MCF 10A (cell line): ENCODE measurements at regions not wholly inside any gene's neighbourhood (a gene's known extent, or its start where the extent isn't known, plus 50 kb on each side); places are given as distances from the start of the nearest gene placed in this dataset.
A peak's percentile ranks its signal among the peaks of the same experiment; 100 is the strongest.
"Not testable (repeated sequence)": the region's sequence is repeated elsewhere in the genome, so short reads cannot be mapped to it uniquely, and the experiment has no call there.

Experiments
- BruUV-seq: library from RNA; stranded (reverse); fragments of 400-500 nt; replicated peaks from 2 replicates; lab custom pipeline; 2021; lab: Mats Ljungman, UMichigan
- CTCF ChIA-PET: fragments of 300-600 bp; sonication (Branson Sonifier 250); formaldehyde crosslinking; extraction: SDS; loops from one replicate; lab custom pipeline; 2021; ENCODE audit warnings: antibody characterized with exemption, inconsistent platforms; lab: Yijun Ruan, JAX
- POLR2A ChIA-PET: fragments of 300-600, 350-650 bp; sonication (Branson Sonifier 250); formaldehyde crosslinking; extraction: SDS; loops from one replicate; lab custom pipeline; 2020; ENCODE audit warnings: antibody characterized with exemption, inconsistent platforms; lab: Yijun Ruan, JAX
- DNase-seq: peaks from one replicate; pipeline ENCODE4 v3.0.0-alpha.2; 2018; ENCODE audit not compliant: unreplicated experiment
- H3K27ac Mint-ChIP-seq: one replicate; pipeline ENCODE4 v1.8.0; 2022; ENCODE audit warnings: mild to moderate bottlenecking, low read depth, mixed read lengths; ENCODE audit not compliant: unreplicated experiment
- H3K27me3 Mint-ChIP-seq: one replicate; pipeline ENCODE4 v1.8.0; 2022; ENCODE audit warnings: mixed read lengths; ENCODE audit not compliant: insufficient read depth, unreplicated experiment
- H3K36me3 Mint-ChIP-seq: one replicate; pipeline ENCODE4 v1.8.0; 2022; ENCODE audit warnings: mild to moderate bottlenecking, moderate library complexity, mixed read lengths; ENCODE audit not compliant: insufficient read depth, unreplicated experiment
- H3K4me1 Mint-ChIP-seq: one replicate; pipeline ENCODE4 v1.8.0; 2022; ENCODE audit warnings: mixed read lengths; ENCODE audit not compliant: insufficient read depth, unreplicated experiment
- H3K4me3 Mint-ChIP-seq: one replicate; pipeline ENCODE4 v1.8.0; 2022; ENCODE audit warnings: mild to moderate bottlenecking, moderate library complexity, mixed read lengths; ENCODE audit not compliant: unreplicated experiment
- H3K9me3 Mint-ChIP-seq: one replicate; pipeline ENCODE4 v1.8.0; 2022; ENCODE audit warnings: mixed read lengths; ENCODE audit not compliant: unreplicated experiment
- intact Hi-C: fragments of 100-400 bp; cut with micrococcal nuclease; formaldehyde crosslinking; loops from 2 replicates; pipeline ENCODE4 v1.14.1; 2022
- TF ChIP-seq, protein P1 (sequence below): fragments of 200-600 bp; IDR thresholded peaks from one replicate; pipeline ENCODE4 v1.8.0; 2022; ENCODE audit warnings: antibody characterized with exemption, mild to moderate bottlenecking; ENCODE audit not compliant: unreplicated experiment

DNA sequence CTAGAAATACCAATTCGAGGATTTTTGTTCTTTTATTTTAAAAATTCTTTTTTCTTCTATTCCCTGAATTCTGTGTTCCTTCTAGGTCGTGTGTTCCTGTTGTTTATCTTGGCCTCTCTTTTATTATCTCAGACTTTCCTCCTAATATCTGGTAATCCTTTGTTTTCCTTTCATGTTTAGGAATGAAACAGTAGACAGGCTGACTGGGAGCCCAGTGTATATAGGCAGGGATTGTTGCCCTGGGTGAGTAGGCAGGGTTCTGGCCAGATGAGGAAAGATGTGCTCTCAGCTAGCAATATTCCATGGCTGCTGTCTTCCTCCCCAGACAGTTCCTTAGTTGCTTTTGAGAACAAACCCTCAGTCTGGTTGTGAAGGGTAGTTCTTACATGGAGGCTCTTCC lies 161.8 kb upstream of the PDE4B start:
- POLR2A ChIA-PET = no interaction called here
- intact Hi-C loops = no loop called here
- H3K27ac Mint-ChIP-seq = no peak overlapping the region
- CTCF ChIA-PET = no interaction called here
- H3K4me3 Mint-ChIP-seq = no peak overlapping the region
- TF ChIP-seq, protein P1, sequence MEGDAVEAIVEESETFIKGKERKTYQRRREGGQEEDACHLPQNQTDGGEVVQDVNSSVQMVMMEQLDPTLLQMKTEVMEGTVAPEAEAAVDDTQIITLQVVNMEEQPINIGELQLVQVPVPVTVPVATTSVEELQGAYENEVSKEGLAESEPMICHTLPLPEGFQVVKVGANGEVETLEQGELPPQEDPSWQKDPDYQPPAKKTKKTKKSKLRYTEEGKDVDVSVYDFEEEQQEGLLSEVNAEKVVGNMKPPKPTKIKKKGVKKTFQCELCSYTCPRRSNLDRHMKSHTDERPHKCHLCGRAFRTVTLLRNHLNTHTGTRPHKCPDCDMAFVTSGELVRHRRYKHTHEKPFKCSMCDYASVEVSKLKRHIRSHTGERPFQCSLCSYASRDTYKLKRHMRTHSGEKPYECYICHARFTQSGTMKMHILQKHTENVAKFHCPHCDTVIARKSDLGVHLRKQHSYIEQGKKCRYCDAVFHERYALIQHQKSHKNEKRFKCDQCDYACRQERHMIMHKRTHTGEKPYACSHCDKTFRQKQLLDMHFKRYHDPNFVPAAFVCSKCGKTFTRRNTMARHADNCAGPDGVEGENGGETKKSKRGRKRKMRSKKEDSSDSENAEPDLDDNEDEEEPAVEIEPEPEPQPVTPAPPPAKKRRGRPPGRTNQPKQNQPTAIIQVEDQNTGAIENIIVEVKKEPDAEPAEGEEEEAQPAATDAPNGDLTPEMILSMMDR = no peak
- H3K36me3 Mint-ChIP-seq = no peaks in the 10 kb centered on the region
- H3K9me3 Mint-ChIP-seq = no peaks in the 10 kb centered on the region
- no peaks in the 10 kb centered on the region for H3K27me3 Mint-ChIP-seq
- BruUV-seq = no TSS peak
- peak; percentile 18 for DNase-seq
- peaks cover 14% of the 10 kb centered on the region for H3K4me1 Mint-ChIP-seq

DNA sequence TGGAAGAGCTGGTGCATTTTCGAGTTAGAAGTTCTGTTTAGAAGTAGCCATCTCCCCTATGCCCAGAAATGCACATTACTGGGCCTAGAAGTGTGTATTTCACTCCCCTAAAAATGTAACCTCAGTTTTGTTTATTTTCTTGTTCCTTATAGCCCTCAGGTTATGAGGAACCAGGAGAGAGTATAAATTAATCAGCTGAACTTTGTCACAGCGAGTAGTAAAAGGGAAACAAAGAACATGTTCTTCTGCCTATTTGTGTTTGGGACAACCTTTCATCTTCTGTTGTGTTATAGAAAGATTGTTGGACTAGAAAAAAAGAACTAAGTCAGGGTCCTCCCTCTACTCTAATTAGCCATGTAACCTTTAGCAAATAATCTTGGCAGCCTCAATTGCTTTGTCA lies 160.5 kb upstream of the PDE4B start:
- H3K4me1 Mint-ChIP-seq = peaks cover 14% of the 10 kb centered on the region
- no peak overlapping the region for H3K4me3 Mint-ChIP-seq
- no peaks in the 10 kb centered on the region for H3K9me3 Mint-ChIP-seq
- H3K36me3 Mint-ChIP-seq = no peaks in the 10 kb centered on the region
- ChIA-PET POLR2A (no interaction called here), CTCF (interaction anchor here (0.6 kb wide), 1 partner anchor 10 kb away, joined by 3 read pairs; no protein-coding TSS in a partner anchor)
- DNase-seq = no peak
- TF ChIP-seq, protein P1 = no peak
- no TSS peak for BruUV-seq
- no peaks in the 10 kb centered on the region for H3K27me3 Mint-ChIP-seq
- intact Hi-C loops = no loop called here
- no peak overlapping the region for H3K27ac Mint-ChIP-seq

DNA sequence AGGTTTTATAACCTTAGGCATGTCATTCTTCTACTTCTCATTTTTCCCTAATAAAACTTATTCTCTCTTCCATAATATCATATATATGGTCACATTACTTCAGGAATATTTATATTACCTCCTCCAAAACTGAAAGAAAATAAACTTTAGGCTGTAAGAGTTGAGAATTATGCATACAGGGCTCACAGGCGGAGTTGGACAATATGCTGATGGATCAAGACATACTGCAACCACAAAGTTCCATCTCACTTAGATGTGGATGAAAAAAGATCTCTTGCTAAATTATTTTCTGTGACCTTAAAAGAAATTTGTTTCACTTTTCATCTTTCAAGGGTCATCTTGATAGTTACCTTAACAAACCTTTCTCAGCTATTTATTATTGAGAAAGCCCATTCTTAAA lies 152.6 kb upstream of the PDE4B start:
- Mint-ChIP-seq H3K27ac (no peak overlapping the region), H3K4me1 (no peaks in the 10 kb centered on the region), H3K9me3 (no peaks in the 10 kb centered on the region), H3K36me3 (no peaks in the 10 kb centered on the region), H3K27me3 (peaks cover 19% of the 10 kb centered on the region), H3K4me3 (no peak overlapping the region)
- ChIA-PET CTCF (no interaction called here), POLR2A (no interaction called here)
- no peak for DNase-seq
- BruUV-seq = no TSS peak
- TF ChIP-seq, protein P1 = no peak
- intact Hi-C loops = no loop called here

DNA sequence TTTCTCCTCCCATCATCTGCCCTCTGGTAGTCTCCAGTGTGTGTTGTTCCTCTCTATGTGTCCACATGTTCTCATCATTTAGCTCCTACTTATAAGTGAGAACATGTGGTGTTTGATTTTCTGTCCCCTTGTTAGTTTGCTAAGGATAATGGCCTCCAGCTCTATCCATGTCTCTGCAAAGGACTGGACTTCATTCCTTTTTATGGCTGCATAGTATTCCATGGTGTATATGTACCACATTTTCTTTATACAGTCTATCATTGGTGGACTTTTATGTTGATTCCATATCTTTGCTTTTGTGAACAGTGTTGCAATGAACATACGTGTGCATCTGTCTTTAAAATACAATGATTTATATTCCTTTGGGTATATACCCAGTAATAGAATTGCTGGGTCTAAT lies 143.5 kb upstream of the PDE4B start:
- peaks cover 37% of the 10 kb centered on the region for H3K27me3 Mint-ChIP-seq
- POLR2A ChIA-PET, DNase-seq, H3K36me3 Mint-ChIP-seq, intact Hi-C loops, H3K9me3 Mint-ChIP-seq, CTCF ChIA-PET, H3K4me1 Mint-ChIP-seq, H3K27ac Mint-ChIP-seq, BruUV-seq, H3K4me3 Mint-ChIP-seq: not testable (repeated sequence)

DNA sequence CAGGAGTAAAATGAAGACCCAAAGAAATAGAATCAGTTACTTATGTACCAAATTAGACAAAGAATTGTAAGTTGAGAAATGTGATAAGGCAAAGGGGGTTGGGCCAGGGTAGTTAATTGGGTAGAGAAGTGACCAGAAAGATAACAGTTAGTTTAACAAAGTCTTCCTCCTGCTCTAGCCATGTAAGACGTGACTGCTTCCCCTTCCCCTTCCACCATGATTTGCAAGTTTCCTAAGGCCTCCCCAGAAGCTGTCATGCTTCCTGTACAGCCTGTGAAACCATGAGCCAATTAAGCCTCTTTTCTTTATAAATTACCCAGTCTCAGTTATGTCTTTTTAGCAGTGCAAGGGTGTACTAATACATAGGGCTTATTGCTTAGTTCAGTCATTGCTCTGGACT lies 142.0 kb upstream of the PDE4B start:
- Mint-ChIP-seq H3K27me3 (peaks cover 40% of the 10 kb centered on the region), H3K9me3 (peaks cover 8% of the 10 kb centered on the region), H3K27ac (no peak overlapping the region), H3K4me1 (no peaks in the 10 kb centered on the region), H3K36me3 (no peaks in the 10 kb centered on the region), H3K4me3 (no peak overlapping the region)
- DNase-seq = no peak
- CTCF ChIA-PET = no interaction called here
- BruUV-seq = no TSS peak
- TF ChIP-seq, protein P1 = no peak
- intact Hi-C loops = no loop called here
- POLR2A ChIA-PET = interaction anchor here (0.6 kb wide), 1 partner anchor 1020 kb away, joined by 3 read pairs; no protein-coding TSS in a partner anchor

DNA sequence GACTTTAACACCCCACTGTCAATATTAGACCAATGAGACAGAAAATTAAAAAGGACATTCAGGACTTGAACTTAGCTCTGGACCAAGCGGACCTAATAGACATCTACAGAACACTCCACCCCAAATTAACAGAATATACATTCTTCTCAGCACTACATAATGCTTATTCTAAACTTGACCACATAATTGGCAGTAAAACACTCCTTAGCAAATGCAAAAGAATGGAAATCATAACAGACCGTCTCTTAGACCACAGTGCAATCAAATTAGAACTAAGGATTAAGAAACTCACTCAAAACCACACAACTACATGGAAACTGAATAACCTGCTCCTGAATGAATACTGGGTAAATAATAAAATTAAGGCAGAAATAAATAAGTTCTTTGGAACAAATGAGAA lies 138.2 kb upstream of the PDE4B start:
- peaks cover 37% of the 10 kb centered on the region for H3K27me3 Mint-ChIP-seq
- CTCF ChIA-PET = interaction anchor here (1.4 kb wide), 1 partner anchor 33 kb away, joined by 3 read pairs; no protein-coding TSS in a partner anchor
- H3K27ac Mint-ChIP-seq, BruUV-seq, H3K4me1 Mint-ChIP-seq, H3K4me3 Mint-ChIP-seq, H3K36me3 Mint-ChIP-seq, DNase-seq, POLR2A ChIA-PET, H3K9me3 Mint-ChIP-seq, intact Hi-C loops: not testable (repeated sequence)

DNA sequence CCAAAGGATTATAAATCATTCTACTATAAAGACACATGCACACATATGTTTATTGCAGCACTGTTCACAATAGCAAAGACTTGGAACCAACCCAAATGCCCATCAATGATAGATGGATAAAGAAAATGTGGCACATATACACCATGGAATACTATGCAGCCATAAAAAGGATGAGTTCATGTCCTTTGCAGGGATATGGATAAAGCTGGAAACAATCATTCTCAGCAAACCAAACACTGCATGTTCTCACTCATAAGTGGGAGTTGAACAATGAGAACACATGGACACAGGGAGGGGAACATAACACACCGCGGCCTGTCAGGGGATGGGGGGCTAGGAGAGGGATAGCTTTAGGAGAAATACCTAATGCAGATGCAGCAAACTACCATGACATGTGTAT lies 135.1 kb upstream of the PDE4B start:
- H3K9me3 Mint-ChIP-seq, H3K36me3 Mint-ChIP-seq, DNase-seq, H3K27ac Mint-ChIP-seq, H3K4me3 Mint-ChIP-seq, POLR2A ChIA-PET, intact Hi-C loops, BruUV-seq, H3K4me1 Mint-ChIP-seq: not testable (repeated sequence)
- H3K27me3 Mint-ChIP-seq = peaks cover 46% of the 10 kb centered on the region
- CTCF ChIA-PET = interaction anchor here (0.6 kb wide), 1 partner anchor 566 kb away, joined by 3 read pairs; no protein-coding TSS in a partner anchor
